ENCODE measurements at regions not wholly inside any gene's neighbourhood (a gene's known extent, or its start where the extent isn't known, plus 50 kb on each side); places are given as distances from the start of the nearest gene placed in this dataset.

- no peak for DNase-seq (ENCODE audit: low spot score)
- in situ Hi-C loops (cut with HindIII; ENCODE audit: low sequenced_read_pairs) = no loop called here
Observed at GRCh38 chr5:124574521-124575436, 171.7 kb downstream of the ZNF608 start.

DNA sequence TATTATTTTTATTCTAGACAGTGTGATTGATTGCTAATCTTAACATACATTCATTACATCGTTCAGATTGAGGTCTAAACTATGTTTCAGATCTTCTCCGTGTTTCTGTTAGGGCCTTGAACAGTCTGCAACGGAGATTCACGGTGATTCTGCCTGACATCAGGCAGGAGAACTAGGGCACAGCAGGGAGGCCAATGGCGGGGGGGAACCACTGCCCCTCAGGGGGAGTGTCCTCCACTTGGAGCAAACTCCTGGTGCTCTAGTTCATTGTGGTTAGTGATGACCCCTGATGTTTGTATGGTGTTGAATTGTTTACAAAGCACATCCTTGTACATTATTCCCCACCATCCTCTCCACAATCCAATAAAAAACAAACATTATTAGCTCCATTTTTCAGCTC lies 173.5 kb downstream of the ZNF608 start:
- DNase-seq (ENCODE audit: low spot score) = peak; percentile 25
- in situ Hi-C loops (cut with HindIII; ENCODE audit: low sequenced_read_pairs) = no loop called here

DNA sequence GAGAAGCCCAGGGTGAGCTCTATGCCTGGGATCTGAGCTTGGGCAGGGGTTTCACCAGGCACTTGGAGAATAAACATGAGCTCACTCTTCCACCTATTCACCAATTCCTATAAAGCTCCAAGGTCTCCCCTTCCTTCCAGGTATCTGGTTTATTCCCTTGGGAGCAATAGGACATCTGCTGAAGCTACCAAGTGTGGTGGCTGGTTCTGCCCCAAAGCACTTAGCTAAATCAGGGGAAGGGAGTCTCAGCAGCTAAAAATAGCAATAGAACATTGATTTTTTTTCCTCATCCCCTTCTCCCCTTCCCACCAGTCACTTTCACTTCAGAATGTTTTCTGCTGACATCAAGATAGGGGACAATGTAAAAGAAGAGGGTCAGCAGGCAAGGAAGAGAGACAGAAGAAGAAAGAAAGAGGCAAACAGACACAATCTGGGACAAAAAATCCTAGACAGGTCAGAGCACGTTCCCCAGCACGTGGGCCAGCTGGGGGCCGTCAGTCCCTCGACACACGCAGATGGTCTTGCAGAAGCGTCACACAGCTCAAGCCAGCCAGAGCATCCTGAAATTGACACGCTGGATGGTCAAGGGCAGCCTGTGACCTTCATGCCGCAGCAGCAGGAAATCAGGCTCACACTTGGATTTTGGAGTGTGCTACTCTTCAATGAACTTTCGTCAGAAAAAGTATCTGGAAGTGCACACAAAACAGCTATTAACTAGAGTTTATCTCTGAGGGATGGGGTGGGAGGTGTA lies 176.0 kb downstream of the ZNF608 start:
- in situ Hi-C loops (cut with HindIII; ENCODE audit: low sequenced_read_pairs) = no loop called here
- DNase-seq (ENCODE audit: low spot score) = no peak

- no peak for DNase-seq (ENCODE audit: low spot score)
- in situ Hi-C loops (cut with HindIII; ENCODE audit: low sequenced_read_pairs) = no loop called here
Observed at GRCh38 chr5:124566875-124567450, 179.5 kb downstream of the ZNF608 start.

DNA sequence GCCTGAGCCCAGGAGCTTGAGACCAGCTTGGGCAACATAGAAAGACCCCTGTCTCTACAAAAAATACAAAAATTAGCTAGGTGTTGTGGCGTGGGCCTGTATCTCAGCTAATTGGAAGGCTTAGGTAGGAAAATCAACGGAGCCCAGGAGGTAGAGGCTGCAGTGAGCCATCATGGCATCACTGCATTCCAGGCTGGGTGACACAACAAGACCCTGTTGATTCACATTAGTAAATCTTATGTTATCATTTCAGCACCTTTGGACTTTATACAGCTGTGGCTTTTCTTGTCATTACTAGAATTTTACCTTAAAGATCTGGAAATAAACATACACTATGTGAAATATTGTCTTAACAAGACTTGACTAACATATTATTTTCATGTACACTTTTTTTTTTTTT lies 185.0 kb downstream of the ZNF608 start:
- in situ Hi-C loops (cut with HindIII; ENCODE audit: low sequenced_read_pairs) = no loop called here
- DNase-seq (ENCODE audit: low spot score) = no peak

DNA sequence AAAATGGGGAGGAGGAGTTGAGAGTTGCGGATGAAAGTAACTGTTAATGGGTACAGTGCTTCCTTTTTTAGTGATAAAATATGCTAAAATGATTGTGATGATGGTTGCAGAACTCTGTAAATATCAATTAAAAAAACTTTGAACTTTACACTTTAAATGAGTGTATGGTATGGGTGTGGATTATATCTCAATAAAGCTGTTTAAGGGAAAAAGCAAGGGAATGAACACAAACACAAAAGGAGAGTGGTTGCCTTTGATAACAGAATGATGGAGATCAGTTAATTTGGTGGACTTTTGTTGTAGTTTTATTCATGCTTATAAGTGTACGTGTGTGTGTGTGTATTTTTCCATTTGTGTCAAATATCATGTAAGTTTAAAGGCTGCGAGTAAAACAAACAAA lies 186.1 kb downstream of the ZNF608 start:
- DNase-seq (ENCODE audit: low spot score) = no peak
- in situ Hi-C loops (cut with HindIII; ENCODE audit: low sequenced_read_pairs) = no loop called here

- DNase-seq (ENCODE audit: low spot score) = no peak
- in situ Hi-C loops (cut with HindIII; ENCODE audit: low sequenced_read_pairs) = no loop called here
Observed at GRCh38 chr5:124557761-124558160, 188.7 kb downstream of the ZNF608 start.

GRCh38 chr5:124554746-124555578 lies 191.5 kb downstream of the ZNF608 start:
- in situ Hi-C loops (cut with HindIII; ENCODE audit: low sequenced_read_pairs) = no loop called here
- DNase-seq (ENCODE audit: low spot score) = no peak

DNA sequence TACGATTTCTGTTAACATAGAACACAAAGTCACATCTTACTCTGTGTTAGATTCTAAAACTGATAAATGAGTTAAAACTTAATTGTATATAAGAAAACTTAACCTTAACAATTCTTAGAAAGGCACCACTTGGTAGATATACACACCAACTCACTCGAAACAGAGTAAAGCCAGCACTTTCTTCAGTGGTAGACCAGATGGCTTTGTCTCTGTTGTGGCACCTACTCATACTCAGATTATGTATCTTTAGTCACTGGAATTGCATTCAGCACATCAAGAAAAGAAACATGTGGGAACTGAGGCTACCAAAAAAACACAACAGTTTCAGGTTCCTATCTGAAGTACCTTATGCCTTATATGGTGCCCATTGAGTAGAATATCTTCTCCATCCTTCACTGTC lies 192.5 kb downstream of the ZNF608 start:
- no peak for DNase-seq (ENCODE audit: low spot score)
- in situ Hi-C loops (cut with HindIII; ENCODE audit: low sequenced_read_pairs) = no loop called here

GRCh38 chr5:124552526-124552925 lies 193.9 kb downstream of the ZNF608 start:
- no peak for DNase-seq (ENCODE audit: low spot score)
- in situ Hi-C loops (cut with HindIII; ENCODE audit: low sequenced_read_pairs) = no loop called here

GRCh38 chr5:124551939-124552279 lies 194.5 kb downstream of the ZNF608 start:
- DNase-seq (ENCODE audit: low spot score) = no peak
- in situ Hi-C loops (cut with HindIII; ENCODE audit: low sequenced_read_pairs) = no loop called here

GRCh38 chr5:124550731-124551130 lies 195.7 kb downstream of the ZNF608 start:
- DNase-seq (ENCODE audit: low spot score) = no peak
- in situ Hi-C loops (cut with HindIII; ENCODE audit: low sequenced_read_pairs) = no loop called here

- DNase-seq (ENCODE audit: low spot score) = no peak
- in situ Hi-C loops (cut with HindIII; ENCODE audit: low sequenced_read_pairs) = no loop called here
Observed at GRCh38 chr5:124549891-124550436, 196.5 kb downstream of the ZNF608 start.

GRCh38 chr5:124546643-124547042 lies 199.8 kb downstream of the ZNF608 start:
- DNase-seq (ENCODE audit: low spot score) = no peak
- in situ Hi-C loops (cut with HindIII; ENCODE audit: low sequenced_read_pairs) = no loop called here

GRCh38 chr5:124544366-124545055 lies 201.9 kb downstream of the ZNF608 start:
- in situ Hi-C loops (cut with HindIII; ENCODE audit: low sequenced_read_pairs) = no loop called here
- DNase-seq (ENCODE audit: low spot score) = no peak

DNA sequence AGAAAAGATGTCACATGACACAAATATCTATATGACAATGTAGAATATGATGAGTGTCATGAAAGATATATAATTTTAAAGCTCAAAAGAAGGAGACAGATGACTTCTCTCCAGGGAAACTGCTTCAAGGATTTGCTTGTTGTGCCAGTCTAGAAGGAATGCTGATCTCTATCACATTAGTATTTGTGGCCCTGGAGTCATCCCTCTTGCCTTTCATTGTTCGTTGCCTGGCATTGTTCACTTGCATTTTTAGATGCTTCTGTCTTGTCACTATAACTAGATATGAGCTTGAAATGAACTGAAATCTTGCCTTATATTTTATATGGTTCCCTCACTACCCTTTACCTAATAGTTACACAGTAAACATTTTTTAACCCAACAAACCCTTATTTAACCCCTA lies 207.5 kb downstream of the ZNF608 start:
- DNase-seq (ENCODE audit: low spot score) = no peak
- in situ Hi-C loops (cut with HindIII; ENCODE audit: low sequenced_read_pairs) = no loop called here

DNA sequence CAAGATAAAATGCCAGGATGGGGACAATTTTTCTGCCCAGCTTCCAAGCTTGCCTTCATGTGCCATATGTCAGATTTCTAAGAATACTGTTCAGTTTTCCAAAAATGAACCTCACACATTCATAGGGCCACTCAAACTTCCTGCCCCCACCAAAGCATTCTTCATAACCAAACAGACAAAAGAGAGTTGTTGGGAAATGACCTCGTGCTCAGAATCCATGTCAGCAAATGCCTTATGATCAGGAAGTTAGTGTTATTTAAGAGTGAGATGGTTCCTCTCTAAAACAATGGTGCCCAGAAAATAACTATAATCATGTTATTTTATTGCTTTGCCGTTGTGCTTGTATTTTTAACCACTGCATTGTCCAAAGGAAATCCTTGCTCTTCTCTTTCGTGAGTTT lies 208.2 kb downstream of the ZNF608 start:
- in situ Hi-C loops (cut with HindIII; ENCODE audit: low sequenced_read_pairs) = no loop called here
- peak; percentile 21 for DNase-seq (ENCODE audit: low spot score)

- DNase-seq (ENCODE audit: low spot score) = no peak
- in situ Hi-C loops (cut with HindIII; ENCODE audit: low sequenced_read_pairs) = no loop called here
Observed at GRCh38 chr5:124537522-124537921, 208.9 kb downstream of the ZNF608 start.

DNA sequence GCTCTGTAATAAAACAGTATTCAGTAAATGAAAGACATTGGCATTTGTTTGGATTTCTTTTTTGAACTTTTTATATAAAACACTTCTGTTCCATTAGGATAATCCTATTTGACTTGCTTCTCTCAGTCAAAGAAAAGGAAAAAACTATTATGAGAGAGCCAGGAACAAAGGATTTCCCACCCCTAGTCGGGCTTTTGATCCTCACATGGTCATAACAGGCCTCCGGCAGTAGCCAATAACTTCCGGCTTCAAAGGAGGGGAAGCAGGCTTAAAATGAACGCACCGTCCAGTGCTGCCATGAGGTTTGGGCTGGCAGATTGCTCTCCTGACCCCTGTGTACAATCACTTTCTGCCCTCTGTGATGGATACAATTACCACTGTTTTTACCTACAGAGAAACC lies 209.3 kb downstream of the ZNF608 start:
- DNase-seq (ENCODE audit: low spot score) = no peak
- in situ Hi-C loops (cut with HindIII; ENCODE audit: low sequenced_read_pairs) = no loop called here
